Upper lobe of right lung (tissue), 1 donor: ENCODE measurements at regions not wholly inside any gene's neighbourhood (a gene's known extent, or its start where the extent isn't known, plus 50 kb on each side); places are given as distances from the start of the nearest gene placed in this dataset.

ENCODE experiments used
- ATAC-seq: fragments of 200-7000 bp; cut with Tn5 transposase; one replicate; pipeline ENCODE4 v1.9.1; 2020; ENCODE audit warnings: mild to moderate bottlenecking, moderate library complexity
- DNase-seq: peaks from one replicate; pipeline ENCODE4 v3.0.0-alpha.2; 2020
- H3K27ac ChIP-seq: fragments of 200-600 bp; one replicate; pipeline ENCODE4 v1.8.0; 2022
- H3K27me3 ChIP-seq: fragments of 200-600 bp; one replicate; pipeline ENCODE4 v1.8.0; 2022; ENCODE audit warnings: mild to moderate bottlenecking
- H3K36me3 ChIP-seq: fragments of 200-600 bp; one replicate; pipeline ENCODE4 v1.8.0; 2022
- H3K4me1 ChIP-seq: fragments of 200-600 bp; one replicate; pipeline ENCODE4 v1.8.0; 2022
- H3K4me3 ChIP-seq: fragments of 200-600 bp; one replicate; pipeline ENCODE4 v1.8.0; 2022; ENCODE audit warnings: mild to moderate bottlenecking
- H3K9me3 ChIP-seq: fragments of 200-600 bp; one replicate; pipeline ENCODE4 v1.8.0; 2022
- intact Hi-C: fragments of 100-400 bp; cut with DNase I; formaldehyde crosslinking; loops from one replicate; pipeline ENCODE4 v1.11.0; 2022
- TF ChIP-seq, protein P1 (sequence below): fragments of 200-600 bp; IDR thresholded peaks from one replicate; pipeline ENCODE4 v1.8.0; 2022; ENCODE audit warnings: antibody characterized with exemption
- donor health status: DM: no; HTN: yes; CAD: no; lungs with severe emphysema.

DNA sequence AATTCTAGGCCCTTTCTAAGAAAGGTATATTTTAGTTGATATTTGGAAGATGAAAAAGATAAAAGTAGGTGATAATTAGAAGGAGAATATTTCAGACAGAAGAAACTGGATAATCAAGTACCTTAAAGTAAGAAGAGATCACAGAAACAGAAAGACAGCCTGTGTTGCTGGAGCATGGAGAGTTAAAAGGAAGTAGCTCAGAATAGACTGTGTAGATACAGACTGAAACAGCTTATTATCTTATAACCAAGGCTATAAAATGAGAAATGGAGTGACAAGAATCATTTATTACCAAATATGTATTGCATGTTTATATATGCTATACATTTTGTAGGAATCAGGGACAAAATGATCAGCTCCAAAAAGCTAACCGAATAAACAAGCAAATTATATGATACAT lies 1120.3 kb downstream of the BRINP3 start:
- H3K27ac ChIP-seq = no peak overlapping the region
- no peak for DNase-seq
- no peaks in the 10 kb centered on the region for H3K27me3 ChIP-seq
- TF ChIP-seq, protein P1, sequence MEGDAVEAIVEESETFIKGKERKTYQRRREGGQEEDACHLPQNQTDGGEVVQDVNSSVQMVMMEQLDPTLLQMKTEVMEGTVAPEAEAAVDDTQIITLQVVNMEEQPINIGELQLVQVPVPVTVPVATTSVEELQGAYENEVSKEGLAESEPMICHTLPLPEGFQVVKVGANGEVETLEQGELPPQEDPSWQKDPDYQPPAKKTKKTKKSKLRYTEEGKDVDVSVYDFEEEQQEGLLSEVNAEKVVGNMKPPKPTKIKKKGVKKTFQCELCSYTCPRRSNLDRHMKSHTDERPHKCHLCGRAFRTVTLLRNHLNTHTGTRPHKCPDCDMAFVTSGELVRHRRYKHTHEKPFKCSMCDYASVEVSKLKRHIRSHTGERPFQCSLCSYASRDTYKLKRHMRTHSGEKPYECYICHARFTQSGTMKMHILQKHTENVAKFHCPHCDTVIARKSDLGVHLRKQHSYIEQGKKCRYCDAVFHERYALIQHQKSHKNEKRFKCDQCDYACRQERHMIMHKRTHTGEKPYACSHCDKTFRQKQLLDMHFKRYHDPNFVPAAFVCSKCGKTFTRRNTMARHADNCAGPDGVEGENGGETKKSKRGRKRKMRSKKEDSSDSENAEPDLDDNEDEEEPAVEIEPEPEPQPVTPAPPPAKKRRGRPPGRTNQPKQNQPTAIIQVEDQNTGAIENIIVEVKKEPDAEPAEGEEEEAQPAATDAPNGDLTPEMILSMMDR = no peak
- H3K9me3 ChIP-seq = no peaks in the 10 kb centered on the region
- H3K4me1 ChIP-seq = no peaks in the 10 kb centered on the region
- no peak for ATAC-seq
- intact Hi-C loops = no loop called here
- H3K36me3 ChIP-seq = no peaks in the 10 kb centered on the region
- H3K4me3 ChIP-seq = no peak overlapping the region

DNA sequence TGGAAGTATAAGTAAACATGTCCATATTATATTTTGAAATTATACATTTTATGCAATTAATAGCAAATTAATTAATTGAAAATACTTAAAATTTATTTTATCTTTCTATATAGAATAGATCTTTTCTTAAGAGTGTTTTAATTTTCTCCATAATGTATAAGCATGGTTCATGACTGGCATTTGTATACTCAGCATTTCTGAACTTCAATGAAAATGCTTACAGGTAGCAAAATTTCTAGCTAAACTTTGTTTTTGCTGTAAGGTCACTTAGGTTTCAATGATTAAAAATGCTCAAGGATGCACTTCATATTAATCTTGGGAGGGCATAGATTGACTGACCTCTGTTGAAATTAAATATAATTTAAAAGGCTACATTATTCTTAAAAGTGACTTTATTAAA lies 1108.1 kb downstream of the BRINP3 start:
- Histone ChIP-seq H3K9me3 (no peaks in the 10 kb centered on the region), H3K27me3 (no peaks in the 10 kb centered on the region), H3K27ac (no peak overlapping the region), H3K36me3 (no peaks in the 10 kb centered on the region), H3K4me1 (no peaks in the 10 kb centered on the region), H3K4me3 (no peak overlapping the region)
- TF ChIP-seq, protein P1 = no peak
- ATAC-seq (no peak), DNase-seq (no peak)
- intact Hi-C loops = no loop called here

DNA sequence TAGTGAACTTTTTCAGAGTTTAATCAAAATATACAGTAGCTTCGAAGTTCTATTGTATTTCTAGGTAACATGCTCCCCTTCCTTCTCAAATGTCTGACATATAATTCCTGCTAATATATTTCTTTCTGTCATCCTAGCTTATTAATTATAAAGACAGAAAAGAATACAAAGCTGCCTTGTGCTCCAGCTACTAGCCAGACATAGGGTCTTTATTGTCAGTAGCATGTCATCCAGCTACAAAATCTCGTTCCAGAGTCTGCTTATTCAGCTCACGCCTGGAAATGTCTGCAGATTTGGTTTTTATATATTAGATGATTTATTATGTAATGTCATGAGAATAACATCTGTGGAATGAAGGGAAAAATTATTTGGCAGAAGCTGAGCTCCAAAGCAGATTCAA lies 1102.8 kb downstream of the BRINP3 start:
- intact Hi-C loops = no loop called here
- no peaks in the 10 kb centered on the region for H3K9me3 ChIP-seq
- H3K4me1 ChIP-seq = no peaks in the 10 kb centered on the region
- H3K27ac ChIP-seq = no peak overlapping the region
- H3K4me3 ChIP-seq = no peak overlapping the region
- no peaks in the 10 kb centered on the region for H3K36me3 ChIP-seq
- no peaks in the 10 kb centered on the region for H3K27me3 ChIP-seq
- no peak for ATAC-seq
- TF ChIP-seq, protein P1 = no peak
- no peak for DNase-seq

DNA sequence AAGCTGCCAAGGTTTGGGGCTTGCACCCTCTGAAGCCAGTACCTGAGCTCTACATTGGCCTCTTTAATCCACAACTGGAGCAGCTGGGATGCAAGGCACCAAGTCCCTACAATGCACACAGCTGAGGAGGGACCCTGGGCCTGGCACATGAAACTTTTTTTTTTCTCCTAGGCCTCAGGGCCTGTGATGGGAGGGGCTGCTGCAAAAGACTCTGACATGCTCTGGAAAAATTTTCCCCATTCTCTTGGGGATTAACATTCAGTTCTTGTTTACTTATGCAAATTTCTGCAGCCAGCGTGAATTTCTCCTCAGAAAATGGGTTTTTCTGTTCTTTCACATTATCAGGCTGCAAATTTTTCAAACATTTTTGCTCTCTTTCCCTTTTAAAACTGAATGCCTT lies 1072.2 kb downstream of the BRINP3 start:
- H3K9me3 ChIP-seq = no peaks in the 10 kb centered on the region
- intact Hi-C loops = no loop called here
- no peak for ATAC-seq
- H3K4me1 ChIP-seq = no peaks in the 10 kb centered on the region
- H3K27ac ChIP-seq = no peak overlapping the region
- TF ChIP-seq, protein P1 = no peak
- no peaks in the 10 kb centered on the region for H3K36me3 ChIP-seq
- no peak overlapping the region for H3K4me3 ChIP-seq
- H3K27me3 ChIP-seq = no peaks in the 10 kb centered on the region
- DNase-seq = no peak

DNA sequence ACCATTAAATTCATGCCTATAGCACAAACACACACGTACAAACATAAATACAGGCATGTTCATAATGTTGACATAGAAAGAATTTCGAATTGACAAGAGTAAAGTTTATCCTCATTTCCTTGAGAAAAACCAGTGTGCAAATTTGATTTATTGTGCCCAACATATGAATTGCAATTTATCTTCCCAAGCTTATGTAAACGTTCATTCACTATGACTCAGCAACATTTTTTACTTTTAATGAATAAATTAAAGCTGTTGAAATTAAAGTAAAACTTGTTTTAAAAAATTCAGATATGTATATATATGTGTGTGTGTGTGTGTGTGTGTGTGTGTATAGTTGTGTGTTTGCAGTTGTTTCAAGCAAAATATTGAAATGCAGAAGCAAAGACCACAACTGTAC lies 1067.9 kb downstream of the BRINP3 start:
- no peaks in the 10 kb centered on the region for H3K36me3 ChIP-seq
- H3K27me3 ChIP-seq = no peaks in the 10 kb centered on the region
- H3K4me3 ChIP-seq = no peak overlapping the region
- no peak for ATAC-seq
- DNase-seq = no peak
- H3K27ac ChIP-seq = no peak overlapping the region
- no peaks in the 10 kb centered on the region for H3K4me1 ChIP-seq
- no peaks in the 10 kb centered on the region for H3K9me3 ChIP-seq
- TF ChIP-seq, protein P1 = no peak
- intact Hi-C loops = no loop called here

DNA sequence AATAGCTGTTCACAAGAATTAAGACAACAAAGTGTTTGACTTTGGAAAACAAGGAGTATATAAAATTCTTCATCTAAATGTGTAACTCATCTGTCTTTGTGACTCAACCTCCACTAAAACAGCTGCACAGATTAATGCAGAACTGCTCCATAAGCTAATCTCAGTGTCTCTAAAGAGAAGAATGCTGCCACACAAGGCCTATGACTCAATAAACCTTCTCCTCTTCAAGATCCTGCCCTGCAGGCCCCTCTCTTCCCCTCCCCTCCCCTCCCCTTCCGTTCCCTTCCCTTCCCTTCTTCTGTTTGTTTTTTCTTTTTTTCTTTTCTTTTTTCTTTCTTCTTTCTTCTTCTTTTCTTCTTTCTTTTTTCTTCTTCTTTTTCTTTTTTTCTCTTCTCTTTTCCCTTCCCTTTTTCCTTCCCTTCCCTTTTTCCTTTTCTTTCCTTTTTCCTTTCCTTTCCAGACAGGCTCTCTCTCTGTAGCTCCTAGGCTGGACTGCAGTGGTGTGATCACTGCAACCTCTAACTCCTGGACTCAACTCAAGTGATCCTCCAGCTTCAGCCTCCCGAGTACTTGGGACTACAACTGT lies 1052.8 kb downstream of the BRINP3 start:
- no peak for DNase-seq
- Histone ChIP-seq H3K4me1 (no peaks in the 10 kb centered on the region), H3K36me3 (no peaks in the 10 kb centered on the region), H3K9me3 (no peaks in the 10 kb centered on the region), H3K27me3 (no peaks in the 10 kb centered on the region), H3K27ac (no peak overlapping the region), H3K4me3 (no peak overlapping the region)
- TF ChIP-seq, protein P1 = no peak
- intact Hi-C loops = no loop called here
- no peak for ATAC-seq
